GM18951 (cell line): ENCODE measurements at regions not wholly inside any gene's neighbourhood (a gene's known extent, or its start where the extent isn't known, plus 50 kb on each side); places are given as distances from the start of the nearest gene placed in this dataset.

ENCODE experiments used
- POLR2A ChIP-seq: IDR thresholded peaks from 4 replicates; pipeline ENCODE4 v1.6.1; 2011; ENCODE audit warnings: mild to moderate bottlenecking; ENCODE audit not compliant: insufficient read length, insufficient read depth; ENCODE audit errors: extremely low read depth
- in situ Hi-C: fragments of 300-500 bp; cut with MboI; formaldehyde crosslinking; loops from one replicate; pipeline ENCODE4 v1.12.0; 2022; ENCODE audit warnings: low sequenced_read_pairs, mixed read lengths, inconsistent platforms; ENCODE audit not compliant: unreplicated experiment

DNA sequence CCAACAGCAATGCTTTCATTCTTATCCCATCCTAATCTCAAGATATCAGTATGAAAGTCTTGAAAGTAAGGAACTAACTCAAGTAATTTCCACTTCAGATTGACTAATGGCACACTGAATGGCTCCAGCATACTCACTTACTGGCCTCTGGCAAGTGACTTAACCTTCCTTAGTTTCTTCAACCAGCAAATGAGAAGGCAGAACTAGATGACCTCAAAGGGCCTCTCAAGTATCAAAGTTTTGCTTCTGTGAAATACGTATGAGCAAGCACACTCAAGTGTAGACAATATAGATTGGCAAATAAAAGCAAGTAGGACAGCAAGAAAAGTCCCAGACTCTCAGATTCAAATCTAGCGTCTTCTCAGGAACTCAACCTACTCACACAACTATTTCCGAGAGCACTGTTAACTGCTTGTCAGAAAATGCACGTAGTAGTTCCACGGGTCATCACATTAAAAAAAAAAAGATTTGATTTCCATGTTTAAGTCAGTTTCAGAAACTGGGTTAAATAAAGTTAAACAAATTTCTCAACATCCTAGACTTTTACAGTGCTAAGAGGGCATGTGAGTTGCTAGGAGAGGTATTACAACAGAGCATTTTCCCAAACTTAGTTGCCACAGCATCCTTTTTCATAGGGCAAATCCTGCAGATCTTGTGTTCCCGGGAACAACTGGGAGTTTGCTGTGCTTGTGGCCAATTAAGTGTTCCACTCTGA is 276.9 kb upstream of the KLF14 start:
- in situ Hi-C loops: no loop called here
- TF ChIP-seq POLR2A: no peak

- in situ Hi-C loops: no loop called here
- no peak for TF ChIP-seq POLR2A
These were observed 277.4 kb upstream of the KLF14 start for GRCh38 chr7:131011432-131011742.

DNA sequence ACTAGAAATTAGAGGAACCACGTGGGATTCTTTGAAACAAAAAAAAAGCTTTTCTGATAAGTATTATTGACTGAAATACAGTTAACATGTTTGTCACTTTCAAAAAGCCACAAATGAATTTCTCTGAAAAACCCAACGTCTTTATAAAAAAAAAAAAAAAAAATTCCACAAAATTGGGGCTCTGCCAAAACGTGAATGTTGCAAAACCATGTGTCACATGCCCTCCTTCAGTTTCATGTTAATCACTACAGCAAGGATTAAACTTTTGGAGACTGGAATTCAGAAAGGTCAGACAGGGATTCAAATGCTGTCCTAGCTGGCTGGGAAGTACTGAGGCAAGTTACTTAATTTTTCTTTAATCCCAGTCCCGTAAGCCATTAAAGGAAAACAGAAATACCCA is 278.0 kb upstream of the KLF14 start:
- no peak for TF ChIP-seq POLR2A
- in situ Hi-C loops: no loop called here

GRCh38 chr7:131012477-131013031 is 278.5 kb upstream of the KLF14 start:
- TF ChIP-seq POLR2A: no peak
- in situ Hi-C loops: no loop called here

- in situ Hi-C loops: no loop called here
- TF ChIP-seq POLR2A: no peak
These were observed 279.7 kb upstream of the KLF14 start for GRCh38 chr7:131013716-131014115.

GRCh38 chr7:131014906-131015656 is 281.1 kb upstream of the KLF14 start:
- in situ Hi-C loops: no loop called here
- no peak for TF ChIP-seq POLR2A

- TF ChIP-seq POLR2A: no peak
- in situ Hi-C loops: no loop called here
These were observed 281.6 kb upstream of the KLF14 start for GRCh38 chr7:131015657-131015958.

DNA sequence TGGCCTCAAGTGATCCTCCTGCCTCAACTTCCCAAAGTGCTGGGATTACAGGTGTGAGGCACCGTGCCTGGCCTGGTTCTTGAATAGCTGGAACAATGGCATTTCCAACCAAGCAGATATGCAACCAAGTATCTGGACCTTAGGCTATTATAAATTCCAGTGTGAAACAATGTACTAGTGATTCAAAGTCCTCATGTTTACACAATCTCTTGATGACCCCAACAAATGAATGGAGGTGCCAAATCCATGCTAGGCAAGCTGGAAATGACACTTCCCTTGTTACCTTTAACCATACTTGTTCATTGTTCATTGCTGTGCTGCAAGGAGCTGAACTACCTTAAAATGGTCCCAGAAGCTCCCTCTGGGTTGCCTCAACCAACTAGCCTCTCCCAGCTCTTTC is 282.2 kb upstream of the KLF14 start:
- TF ChIP-seq POLR2A: no peak
- in situ Hi-C loops: no loop called here

GRCh38 chr7:131019351-131019750 is 285.3 kb upstream of the KLF14 start:
- in situ Hi-C loops: no loop called here
- no peak for TF ChIP-seq POLR2A

DNA sequence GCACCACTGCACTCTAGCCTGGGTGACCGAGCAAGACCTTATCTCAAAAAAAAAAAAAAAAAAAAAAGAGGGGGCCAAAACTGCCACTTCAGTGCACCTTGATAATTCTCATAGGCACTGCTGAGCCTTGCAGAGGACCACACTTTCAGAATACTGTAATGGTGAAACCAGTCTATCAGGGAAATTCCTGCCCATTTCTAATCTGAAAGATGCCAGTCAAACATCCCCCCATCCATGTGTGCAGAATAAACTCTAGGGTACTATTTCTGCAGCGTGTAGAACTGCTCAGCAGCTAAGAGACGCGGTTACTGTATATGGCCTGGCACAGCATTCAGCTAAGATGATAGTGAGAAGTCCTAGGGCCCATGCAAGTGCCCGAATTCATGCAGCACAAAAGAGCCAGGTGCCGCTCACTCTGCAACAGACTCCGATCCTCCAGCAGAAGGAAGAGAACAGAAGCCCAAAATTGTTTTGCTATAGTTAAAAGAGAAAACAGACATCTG is 286.8 kb upstream of the KLF14 start:
- in situ Hi-C loops: no loop called here
- TF ChIP-seq POLR2A: no peak

GRCh38 chr7:131021460-131021859 is 287.5 kb upstream of the KLF14 start:
- no peak for TF ChIP-seq POLR2A
- in situ Hi-C loops: no loop called here

DNA sequence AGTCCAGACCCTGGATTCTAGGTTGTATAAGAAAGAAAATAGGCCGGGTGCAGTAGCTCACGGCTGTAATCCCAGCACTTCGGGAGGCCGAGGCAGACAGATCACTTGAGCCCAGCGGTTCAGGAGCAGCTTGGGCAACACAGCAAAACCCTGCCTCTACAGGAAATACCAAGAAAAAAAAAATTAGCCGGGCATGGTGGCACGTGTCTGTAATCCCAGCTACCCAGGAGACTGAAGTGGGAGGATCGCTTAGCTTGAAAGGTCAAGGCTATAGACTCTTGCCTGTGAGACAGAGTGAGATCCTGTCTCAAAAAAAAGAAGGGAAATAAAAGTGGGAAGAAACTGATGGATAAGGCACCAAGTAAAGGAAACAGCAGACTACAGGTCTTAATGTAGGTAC is 287.9 kb upstream of the KLF14 start:
- in situ Hi-C loops: no loop called here
- no peak for TF ChIP-seq POLR2A

DNA sequence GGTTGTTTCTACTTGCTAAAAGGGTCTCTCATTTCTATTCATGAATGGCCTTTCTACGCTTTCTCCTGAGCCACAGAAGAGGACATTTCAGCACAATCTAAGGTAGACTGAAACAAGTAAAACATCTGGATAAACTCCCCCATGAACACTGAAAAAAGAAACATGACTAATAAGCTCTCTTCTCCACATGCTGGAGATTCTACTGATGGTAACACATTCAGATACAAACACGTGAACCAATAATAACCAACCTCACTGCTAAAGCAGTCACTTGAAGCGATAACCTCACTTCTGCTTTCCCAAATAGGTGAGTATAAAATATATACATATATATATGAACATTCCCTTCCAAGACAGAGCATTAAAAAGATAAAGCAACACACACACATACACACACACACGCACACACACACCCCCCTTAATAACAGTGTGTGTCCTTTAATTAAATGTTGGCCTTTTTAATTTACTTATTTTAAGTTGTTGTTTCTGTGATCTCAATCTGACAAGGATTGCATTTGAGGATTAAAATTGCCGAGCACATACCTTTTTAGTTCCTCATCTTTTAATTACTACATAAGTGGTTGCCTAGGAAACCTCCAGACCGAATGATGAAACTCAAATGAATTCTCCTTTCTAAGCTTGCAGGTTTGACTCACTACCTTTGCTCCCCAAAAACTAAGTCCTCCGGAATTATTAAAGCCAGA is 292.4 kb upstream of the KLF14 start:
- in situ Hi-C loops: no loop called here
- no peak for TF ChIP-seq POLR2A
